Fibroblast of skin of right biceps (primary cell): ENCODE measurements at regions not wholly inside any gene's neighbourhood (a gene's known extent, or its start where the extent isn't known, plus 50 kb on each side); places are given as distances from the start of the nearest gene placed in this dataset.
"Not testable (repeated sequence)": the region's sequence is repeated elsewhere in the genome, so short reads cannot be mapped to it uniquely, and the experiment has no call there.

Experiments used
- DNase-seq: peaks from one replicate; pipeline ENCODE4 v3.0.0-alpha.2; 2013

DNA sequence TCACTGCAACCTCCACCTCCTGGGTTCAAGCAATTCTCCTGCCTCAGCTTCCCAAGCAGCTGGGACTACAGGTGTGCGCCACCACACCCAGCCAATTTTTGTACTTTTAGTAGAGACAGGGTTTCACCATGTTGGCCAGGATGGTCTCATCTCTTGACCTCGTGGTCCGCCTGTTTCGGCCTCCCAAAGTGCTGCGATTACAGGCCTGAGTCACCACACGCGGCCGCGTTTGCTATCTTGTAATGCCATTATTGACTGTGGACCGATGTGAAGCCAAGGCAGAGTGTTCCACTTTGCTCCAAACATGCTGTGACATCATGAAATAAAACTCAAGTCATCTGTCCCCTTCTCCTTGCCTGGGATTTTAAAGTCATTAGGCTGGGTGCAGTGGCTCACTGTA lies 72.1 kb upstream of the CHD2 start:
- not testable (repeated sequence) for DNase-seq

GRCh38 chr15:92829875-92830274 lies 70.2 kb upstream of the CHD2 start:
- DNase-seq, result no peak

- DNase-seq, result no peak
Measured at GRCh38 chr15:92831336-92831654, 68.8 kb upstream of the CHD2 start.

- DNase-seq, result peak; percentile 97
Measured at GRCh38 chr15:92831655-92832328, 68.3 kb upstream of the CHD2 start.

DNA sequence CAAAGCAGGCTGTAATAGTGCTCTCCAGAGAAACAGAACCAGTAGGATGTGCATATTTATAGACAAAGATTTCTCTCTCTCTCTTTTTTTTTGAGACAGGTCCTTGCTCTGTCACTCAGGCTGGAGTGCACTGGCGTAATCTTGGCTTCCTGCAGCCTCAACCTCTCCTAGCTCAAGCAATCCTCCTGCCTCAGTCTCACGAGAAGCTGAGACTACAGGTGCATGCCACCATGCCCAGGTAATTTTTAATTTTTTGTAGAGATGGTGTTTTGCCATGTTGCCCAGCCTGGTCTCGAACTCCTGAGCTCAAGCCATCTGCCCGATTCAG lies 67.1 kb upstream of the CHD2 start:
- no peak for DNase-seq

DNA sequence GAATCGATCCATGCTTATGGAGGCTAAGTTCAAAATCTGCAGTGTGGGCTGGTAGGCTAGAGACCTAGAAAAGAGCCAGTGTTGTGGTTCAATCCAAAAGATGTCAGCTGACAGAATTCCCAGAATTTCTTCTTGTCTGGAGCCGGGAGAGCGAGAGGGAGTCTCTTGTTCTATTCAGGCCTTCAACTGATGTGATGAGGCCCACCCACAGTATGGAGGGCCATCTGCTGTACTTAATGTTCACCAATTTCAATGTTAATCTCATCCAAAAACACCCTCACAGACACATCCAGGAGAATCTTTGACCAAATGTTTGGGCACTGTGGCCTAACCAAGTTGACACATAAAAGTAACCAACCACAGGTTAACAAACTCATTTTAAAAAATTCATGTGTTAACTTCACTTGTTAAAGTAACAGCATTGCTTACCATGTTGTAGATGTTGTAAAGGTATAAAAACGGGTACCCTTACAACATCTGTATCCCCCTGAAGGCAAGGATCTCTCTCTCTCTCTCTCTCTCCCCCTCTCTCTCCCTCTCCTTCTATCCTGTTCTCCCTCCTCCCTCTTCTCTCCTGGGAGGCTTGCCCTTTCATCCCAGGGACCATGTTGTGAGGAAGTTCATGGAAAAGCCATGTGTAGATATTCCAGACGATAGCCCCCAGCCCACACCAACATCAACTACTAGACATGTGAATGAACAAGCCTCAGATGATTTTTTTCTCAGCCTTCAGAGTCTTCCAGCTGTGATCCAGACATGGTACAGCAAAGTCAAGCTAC lies 66.4 kb upstream of the CHD2 start:
- no peak for DNase-seq

DNA sequence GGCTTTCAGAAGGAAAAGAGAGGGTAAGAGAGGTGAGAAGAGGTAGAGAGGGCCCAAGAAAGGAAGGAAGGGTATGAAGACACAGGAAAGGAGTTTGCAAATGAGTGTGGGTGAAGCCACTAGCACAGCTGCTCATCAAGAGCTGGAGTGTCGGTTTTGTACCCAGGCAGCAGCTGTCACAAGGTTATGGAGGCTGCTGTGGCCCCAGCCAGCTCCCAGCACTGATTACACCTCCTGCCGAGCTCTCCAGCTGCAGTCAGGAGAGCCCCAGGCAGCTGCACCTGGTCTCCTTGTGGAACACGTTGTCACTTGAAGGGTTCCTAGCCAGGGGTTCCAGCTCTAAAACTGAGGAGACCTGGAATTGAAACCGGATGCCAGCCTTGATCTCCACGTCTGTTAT lies 60.4 kb upstream of the CHD2 start:
- no peak for DNase-seq

- no peak for DNase-seq
Measured at GRCh38 chr15:92840149-92840548, 60.0 kb upstream of the CHD2 start.

GRCh38 chr15:92843326-92843725 lies 56.8 kb upstream of the CHD2 start:
- DNase-seq, result no peak

GRCh38 chr15:92843814-92844213 lies 56.3 kb upstream of the CHD2 start:
- DNase-seq, result no peak

- peak; percentile 61 for DNase-seq
Measured at GRCh38 chr15:92845126-92845508, 55.0 kb upstream of the CHD2 start.

DNA sequence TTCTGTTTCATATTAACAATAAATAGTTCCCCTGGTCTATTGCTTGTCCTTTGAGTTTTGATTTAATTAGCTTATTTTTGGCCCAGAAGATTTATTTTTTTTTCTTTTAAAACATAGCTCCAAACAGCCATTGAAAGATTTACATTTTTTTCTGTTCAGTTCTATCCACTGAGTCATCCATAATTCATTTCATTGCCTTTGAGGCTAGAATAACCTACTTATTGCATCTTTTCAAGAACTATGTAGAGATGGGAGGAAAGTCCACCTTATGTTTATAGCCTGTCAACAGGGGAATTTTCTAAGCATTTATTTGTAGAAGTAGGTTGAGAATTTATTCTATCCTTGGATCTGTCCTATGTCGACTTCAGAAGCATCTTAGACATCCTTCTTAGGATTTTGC lies 53.4 kb upstream of the CHD2 start:
- peak; percentile 87 for DNase-seq

GRCh38 chr15:92847841-92848240 lies 52.3 kb upstream of the CHD2 start:
- no peak for DNase-seq

GRCh38 chr15:92848464-92848851 lies 51.7 kb upstream of the CHD2 start:
- DNase-seq, result no peak

DNA sequence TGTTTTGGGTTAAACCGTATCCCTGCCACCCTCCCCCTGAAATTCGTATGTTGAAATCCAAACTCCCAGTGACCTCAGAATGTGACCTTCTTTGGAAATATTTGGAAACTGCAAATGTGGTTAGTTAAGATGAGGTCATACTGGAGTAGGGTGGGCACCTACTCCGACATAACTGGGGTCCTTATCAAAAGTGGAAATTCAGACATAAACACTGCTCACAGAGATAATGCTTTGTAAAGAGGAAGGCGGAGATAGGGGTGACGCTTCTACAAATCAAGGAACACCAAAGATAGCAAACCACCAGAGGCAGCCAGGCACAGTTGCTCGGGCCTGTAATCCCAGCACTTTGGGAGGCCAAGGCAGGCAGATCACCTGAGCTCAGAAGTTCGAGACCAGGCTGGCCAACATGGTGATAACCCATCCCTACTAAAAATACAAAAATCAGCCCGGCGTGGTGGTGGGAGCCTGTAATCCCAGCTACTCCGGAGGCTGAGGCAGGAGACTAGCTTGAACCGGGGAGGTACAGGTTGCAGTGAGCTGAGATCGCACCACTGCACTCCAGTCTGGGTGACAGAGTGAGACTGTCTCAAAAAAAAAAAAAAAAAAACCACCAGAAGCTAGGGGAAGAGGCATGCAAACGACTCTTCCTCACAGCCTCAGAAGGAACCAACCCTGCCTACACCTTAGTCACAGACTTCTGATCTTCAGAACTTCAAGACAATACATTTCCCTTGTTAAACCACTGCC lies 51.1 kb upstream of the CHD2 start:
- peak; percentile 86 for DNase-seq

- not testable (repeated sequence) for DNase-seq
Measured at GRCh38 chr15:92850218-92850617, 49.9 kb upstream of the CHD2 start.
